ENCODE measurements at regions not wholly inside any gene's neighbourhood (a gene's known extent, or its start where the extent isn't known, plus 50 kb on each side); places are given as distances from the start of the nearest gene placed in this dataset.

DNA sequence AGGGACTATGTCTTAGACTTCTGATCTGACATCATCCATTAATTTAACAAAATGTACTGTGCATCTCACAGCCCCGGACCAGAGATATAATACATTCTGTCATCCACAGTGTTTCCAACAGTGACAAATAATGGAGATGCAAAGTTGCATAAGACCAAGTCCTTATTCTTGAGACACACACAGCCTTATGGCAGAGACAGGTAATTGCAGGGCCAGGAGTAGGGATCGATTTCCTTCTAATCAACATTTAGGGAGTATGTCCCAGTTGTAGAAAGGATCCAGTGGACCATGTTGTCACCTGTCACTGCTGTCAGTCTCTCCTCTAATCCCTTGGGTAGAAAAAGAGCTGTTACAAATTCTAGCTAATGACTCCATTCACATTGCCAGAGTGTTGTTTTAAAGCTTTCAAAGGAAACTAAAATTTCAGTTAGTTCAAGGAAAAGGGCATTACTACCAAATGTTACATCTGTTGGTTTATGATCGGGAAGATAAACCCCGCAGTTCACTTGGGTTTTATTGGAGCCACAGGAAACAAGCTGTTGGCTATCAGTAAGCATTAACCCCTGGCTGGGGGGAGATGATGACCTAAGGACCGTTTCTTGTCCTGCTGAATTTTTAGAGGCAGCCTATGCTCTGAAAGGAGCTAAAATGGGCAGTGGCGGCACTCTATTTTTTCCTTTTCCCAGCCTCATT is 111.4 kb upstream of the ATXN1 start:
- Histone ChIP-seq H3K9me3 (peaks cover 0 to 4% (median 0%) of the 10 kb centered on the region in 4 donors), H3K4me3 (no peak overlapping the region), H3K4me1 (no peaks in the 10 kb centered on the region), H3K27me3 (no peaks in the 10 kb centered on the region), H3K36me3 (no peaks in the 10 kb centered on the region), H3K27ac (no peak overlapping the region)
- ATAC-seq (ENCODE audit: low FRiP score in 2 of 2) (no peak), DNase-seq (no peak)
- 49 to 51% methylated on average over 6 of the region's 6 CpGs for WGBS, 2 donors
- TF ChIP-seq, protein P1, sequence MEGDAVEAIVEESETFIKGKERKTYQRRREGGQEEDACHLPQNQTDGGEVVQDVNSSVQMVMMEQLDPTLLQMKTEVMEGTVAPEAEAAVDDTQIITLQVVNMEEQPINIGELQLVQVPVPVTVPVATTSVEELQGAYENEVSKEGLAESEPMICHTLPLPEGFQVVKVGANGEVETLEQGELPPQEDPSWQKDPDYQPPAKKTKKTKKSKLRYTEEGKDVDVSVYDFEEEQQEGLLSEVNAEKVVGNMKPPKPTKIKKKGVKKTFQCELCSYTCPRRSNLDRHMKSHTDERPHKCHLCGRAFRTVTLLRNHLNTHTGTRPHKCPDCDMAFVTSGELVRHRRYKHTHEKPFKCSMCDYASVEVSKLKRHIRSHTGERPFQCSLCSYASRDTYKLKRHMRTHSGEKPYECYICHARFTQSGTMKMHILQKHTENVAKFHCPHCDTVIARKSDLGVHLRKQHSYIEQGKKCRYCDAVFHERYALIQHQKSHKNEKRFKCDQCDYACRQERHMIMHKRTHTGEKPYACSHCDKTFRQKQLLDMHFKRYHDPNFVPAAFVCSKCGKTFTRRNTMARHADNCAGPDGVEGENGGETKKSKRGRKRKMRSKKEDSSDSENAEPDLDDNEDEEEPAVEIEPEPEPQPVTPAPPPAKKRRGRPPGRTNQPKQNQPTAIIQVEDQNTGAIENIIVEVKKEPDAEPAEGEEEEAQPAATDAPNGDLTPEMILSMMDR (IDR thresholded peaks at IDR 0.05), result no peak
- no peak for TF ChIP-seq EP300 (IDR thresholded peaks at IDR 0.05)
- TF ChIP-seq POLR2A (IDR thresholded peaks at IDR 0.05), result no peak
- TF ChIP-seq POLR2AphosphoS5 (IDR thresholded peaks at IDR 0.05), result no peak

DNA sequence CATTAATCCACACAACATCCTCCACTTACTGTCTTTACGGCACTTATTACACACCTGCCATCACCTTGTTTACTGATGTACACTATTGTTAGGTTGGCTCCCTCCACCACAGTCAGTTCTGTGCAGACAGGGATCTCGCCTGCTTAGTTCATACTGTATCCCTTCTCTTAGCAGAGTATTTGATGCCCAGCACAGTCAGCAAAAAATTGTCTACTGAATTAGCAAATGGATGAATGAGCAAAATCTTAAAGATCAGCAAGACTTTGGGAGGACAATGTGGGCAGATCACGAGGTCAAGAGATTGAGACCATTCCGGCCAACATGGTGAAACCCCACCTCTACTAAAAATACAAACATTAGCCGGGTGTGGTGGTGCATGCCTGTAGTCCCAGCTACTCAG is 109.8 kb upstream of the ATXN1 start:
- Histone ChIP-seq H3K4me3 (no peak overlapping the region), H3K4me1 (no peaks in the 10 kb centered on the region), H3K36me3 (no peaks in the 10 kb centered on the region), H3K9me3 (no peaks in the 10 kb centered on the region), H3K27ac (no peak overlapping the region), H3K27me3 (no peaks in the 10 kb centered on the region)
- DNase-seq, result no peak
- WGBS, 2 donors, result 88 to 94% methylated on average over 5 of the region's 5 CpGs
- no peak for ATAC-seq (ENCODE audit: low FRiP score in 2 of 2)
- TF ChIP-seq POLR2AphosphoS5 (IDR thresholded peaks at IDR 0.05), result no peak
- TF ChIP-seq, protein P1 (IDR thresholded peaks at IDR 0.05), result no peak
- no peak for TF ChIP-seq POLR2A (IDR thresholded peaks at IDR 0.05)
- no peak for TF ChIP-seq EP300 (IDR thresholded peaks at IDR 0.05)

DNA sequence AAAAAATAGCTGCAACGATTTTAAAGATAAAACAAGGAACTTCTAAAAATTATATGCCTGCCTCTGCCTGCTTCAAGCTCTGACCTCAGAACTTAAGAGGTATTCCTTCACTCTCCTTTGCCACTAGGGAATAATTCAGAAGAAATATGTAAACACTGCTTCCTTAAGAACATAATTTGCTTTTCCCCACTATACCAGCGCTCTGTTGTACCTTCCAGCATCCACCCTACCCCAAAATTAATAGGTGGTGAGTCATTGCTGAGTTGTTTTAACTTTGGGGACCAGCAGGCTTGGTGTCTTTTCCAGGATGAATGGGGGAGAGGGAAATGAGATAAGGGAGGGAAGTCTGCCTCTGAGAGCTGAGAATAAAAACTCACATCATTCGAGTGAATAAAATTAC is 107.7 kb upstream of the ATXN1 start:
- Histone ChIP-seq H3K9me3 (no peaks in the 10 kb centered on the region), H3K4me1 (no peaks in the 10 kb centered on the region), H3K27ac (no peak overlapping the region), H3K27me3 (no peaks in the 10 kb centered on the region), H3K36me3 (no peaks in the 10 kb centered on the region), H3K4me3 (no peak overlapping the region)
- TF ChIP-seq POLR2AphosphoS5 (IDR thresholded peaks at IDR 0.05), result no peak
- TF ChIP-seq, protein P1 (IDR thresholded peaks at IDR 0.05), result no peak
- no peak for TF ChIP-seq EP300 (IDR thresholded peaks at IDR 0.05)
- no peak for TF ChIP-seq POLR2A (IDR thresholded peaks at IDR 0.05)
- DNase-seq, result no peak
- ATAC-seq (ENCODE audit: low FRiP score in 2 of 2), result no peak
- 37 to 55% methylated on average over 3 of the region's 3 CpGs for WGBS, 2 donors

DNA sequence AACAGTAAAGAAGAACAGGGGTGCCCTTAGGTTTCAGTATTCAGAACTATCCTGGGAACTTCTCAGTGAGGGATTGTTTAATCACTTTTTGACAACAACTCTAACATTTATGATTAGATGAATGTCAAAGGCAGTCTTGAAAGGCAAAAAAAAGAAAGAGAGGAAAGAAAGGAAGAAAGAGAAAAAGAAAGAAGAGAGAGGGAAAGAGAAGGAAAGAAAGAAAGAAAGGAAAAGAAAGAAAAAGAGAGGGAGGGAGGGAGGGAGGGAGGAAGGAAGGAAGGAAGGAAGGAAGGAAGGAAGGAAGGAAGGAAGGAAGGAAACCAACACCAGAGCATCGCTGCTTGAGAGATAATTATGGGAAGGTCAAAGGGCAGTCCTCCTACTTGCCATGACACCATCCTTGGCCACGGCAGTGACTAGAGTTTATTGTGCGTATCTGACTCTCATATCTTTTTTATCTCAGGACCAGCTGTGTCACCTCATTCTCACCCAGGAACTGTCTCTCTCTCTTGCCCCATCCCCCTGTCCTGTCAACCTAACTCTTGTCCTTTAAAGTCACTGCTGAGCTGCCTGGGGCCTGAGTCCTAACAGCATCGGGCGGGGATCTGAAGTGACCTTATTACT is 96.8 kb upstream of the ATXN1 start:
- WGBS, 2 donors, result 53 to 70% methylated on average over 5 of the region's 5 CpGs
- H3K27ac ChIP-seq, result no peak overlapping the region
- H3K9me3 ChIP-seq, result no peaks in the 10 kb centered on the region
- TF ChIP-seq POLR2A (IDR thresholded peaks at IDR 0.05) (no peak), POLR2AphosphoS5 (IDR thresholded peaks at IDR 0.05) (peak in 1 of 2 donors; percentile 7)
- H3K27me3 ChIP-seq, result no peaks in the 10 kb centered on the region
- no peaks in the 10 kb centered on the region for H3K36me3 ChIP-seq
- no peak for ATAC-seq (ENCODE audit: low FRiP score in 2 of 2)
- DNase-seq, result no peak
- H3K4me1 ChIP-seq, result no peaks in the 10 kb centered on the region
- no peak overlapping the region for H3K4me3 ChIP-seq

DNA sequence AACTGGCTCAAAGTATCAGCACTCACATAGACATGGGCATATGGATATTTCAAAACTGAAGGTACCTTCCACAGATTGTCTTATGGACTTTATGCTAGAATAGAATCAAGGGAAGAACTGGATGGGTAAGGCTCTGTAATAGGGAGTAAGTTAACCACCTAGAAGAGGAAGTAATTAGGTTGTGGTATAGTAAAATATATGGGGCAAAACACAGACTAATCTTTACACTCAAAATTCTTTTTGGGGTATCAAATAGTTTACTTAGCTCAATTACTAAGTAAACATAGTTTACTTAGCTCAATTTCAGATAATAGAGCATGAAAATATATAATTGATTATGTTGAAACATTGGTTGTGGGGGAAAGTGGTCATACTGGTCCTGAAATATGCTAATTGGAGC is 94.2 kb upstream of the ATXN1 start:
- H3K36me3 ChIP-seq, result no peaks in the 10 kb centered on the region
- peaks cover 0 to 4% (median 0%) of the 10 kb centered on the region in 4 donors for H3K4me1 ChIP-seq
- no peaks in the 10 kb centered on the region for H3K9me3 ChIP-seq
- DNase-seq, result no peak
- TF ChIP-seq EP300 (IDR thresholded peaks at IDR 0.05) (no peak), POLR2AphosphoS5 (IDR thresholded peaks at IDR 0.05) (no peak), POLR2A (IDR thresholded peaks at IDR 0.05) (no peak)
- TF ChIP-seq, protein P1 (IDR thresholded peaks at IDR 0.05), result no peak
- H3K4me3 ChIP-seq, result no peak overlapping the region
- no peaks in the 10 kb centered on the region for H3K27me3 ChIP-seq
- no peak for ATAC-seq (ENCODE audit: low FRiP score in 2 of 2)
- no peak overlapping the region for H3K27ac ChIP-seq

Data from upper lobe of left lung (tissue), 6 donors.